Activated CD4-positive, alpha-beta T cell treated with anti-CD3 and anti-CD28 coated beads for 36 hours (primary cell): ENCODE measurements at regions not wholly inside any gene's neighbourhood (a gene's known extent, or its start where the extent isn't known, plus 50 kb on each side); places are given as distances from the start of the nearest gene placed in this dataset.
A peak's percentile ranks its signal among the peaks of the same experiment; 100 is the strongest.
"Not testable (repeated sequence)": the region's sequence is repeated elsewhere in the genome, so short reads cannot be mapped to it uniquely, and the experiment has no call there.

Source experiments
- ATAC-seq: fragments of 200-7000 bp; cut with Tn5 transposase; one replicate; pipeline ENCODE4 v1.10.0; 2021; ENCODE audit warnings: mild to moderate bottlenecking, moderate library complexity
- CTCF ChIA-PET: fragments of 350-600 bp; sonication (Branson Sonifier 250); formaldehyde crosslinking; loops from one replicate; lab custom pipeline; 2021; ENCODE audit warnings: antibody characterized with exemption; lab: Charles Lee
- POLR2A ChIA-PET: fragments of 350-600 bp; sonication (Branson Sonifier 250); formaldehyde crosslinking; loops from one replicate; lab custom pipeline; 2021; ENCODE audit warnings: antibody characterized with exemption, inconsistent platforms; lab: Charles Lee
- DNase-seq: peaks from one replicate; pipeline ENCODE4 v3.0.0-alpha.2; 2020
- H3K27ac Mint-ChIP-seq: one replicate; pipeline ENCODE4 v1.8.0; 2021; ENCODE audit warnings: mixed read lengths
- H3K27me3 Mint-ChIP-seq: one replicate; pipeline ENCODE4 v1.8.0; 2021; ENCODE audit warnings: mixed read lengths
- H3K36me3 Mint-ChIP-seq: one replicate; pipeline ENCODE4 v1.8.0; 2021; ENCODE audit warnings: low read depth, mixed read lengths
- H3K4me1 Mint-ChIP-seq: one replicate; pipeline ENCODE4 v1.8.0; 2021; ENCODE audit warnings: mixed read lengths
- H3K4me3 Mint-ChIP-seq: one replicate; pipeline ENCODE4 v1.8.0; 2021; ENCODE audit warnings: mild to moderate bottlenecking, moderate library complexity, mixed read lengths
- H3K9me3 Mint-ChIP-seq: one replicate; pipeline ENCODE4 v1.8.0; 2021; ENCODE audit warnings: low read depth, mixed read lengths
- intact Hi-C, 2 experiments: fragments of 100-400 bp; cut with DNase I in 1 of 2; cut with micrococcal nuclease in 1 of 2; formaldehyde crosslinking; loops; one replicate each; pipeline versions ENCODE4 v1.14.2 to v1.15.1; 2022 to 2024; cut with DNase I, micrococcal nuclease

- Mint-ChIP-seq H3K4me3 (no peak overlapping the region), H3K27ac (no peak overlapping the region), H3K27me3 (no peaks in the 10 kb centered on the region), H3K36me3 (no peaks in the 10 kb centered on the region), H3K9me3 (no peaks in the 10 kb centered on the region), H3K4me1 (peaks cover 18% of the 10 kb centered on the region)
- ChIA-PET POLR2A (no interaction called here), CTCF (interaction anchor here (0.9 to 1.6 kb wide), 4 partner anchors 8 to 330 kb away, joined by 3 to 5 read pairs (median 4); no protein-coding TSS in a partner anchor)
- DNase-seq (no peak), ATAC-seq (no peak)
- intact Hi-C loops, result no loop called here
Observed at GRCh38 chr9:111744363-111744762, 50.4 kb downstream of the SHOC1 start.

- ChIA-PET CTCF (interaction anchor here (0.6 to 1.6 kb wide), 8 partner anchors 10 to 332 kb away, joined by 3 to 5 read pairs (median 4); no protein-coding TSS in a partner anchor), POLR2A (no interaction called here)
- Mint-ChIP-seq H3K4me3 (no peak overlapping the region), H3K27ac (peak overlapping the region; percentile 81), H3K27me3 (no peaks in the 10 kb centered on the region), H3K4me1 (peaks cover 18% of the 10 kb centered on the region), H3K36me3 (no peaks in the 10 kb centered on the region), H3K9me3 (no peaks in the 10 kb centered on the region)
- intact Hi-C loops, result no loop called here
- peak; percentile 62 for DNase-seq
- peak; percentile 100 for ATAC-seq
Observed at GRCh38 chr9:111743275-111743674, 51.5 kb downstream of the SHOC1 start.

GRCh38 chr9:111740739-111741138 lies 54.0 kb downstream of the SHOC1 start:
- intact Hi-C loops, result no loop called here
- Mint-ChIP-seq H3K36me3 (peaks cover 6% of the 10 kb centered on the region), H3K27me3 (no peaks in the 10 kb centered on the region), H3K4me1 (peaks cover 18% of the 10 kb centered on the region), H3K27ac (no peak overlapping the region), H3K9me3 (no peaks in the 10 kb centered on the region), H3K4me3 (no peak overlapping the region)
- DNase-seq (no peak), ATAC-seq (no peak)
- CTCF ChIA-PET, result interaction anchor here (1.7 kb wide), 1 partner anchor 11 kb away, joined by 4 read pairs; no protein-coding TSS in a partner anchor
- POLR2A ChIA-PET, result no interaction called here

GRCh38 chr9:111736714-111737113 lies 58.0 kb downstream of the SHOC1 start:
- DNase-seq (no peak), ATAC-seq (no peak)
- Mint-ChIP-seq H3K4me3 (no peak overlapping the region), H3K36me3 (peaks cover 8% of the 10 kb centered on the region), H3K9me3 (peaks cover 5% of the 10 kb centered on the region), H3K27me3 (no peaks in the 10 kb centered on the region), H3K4me1 (no peaks in the 10 kb centered on the region), H3K27ac (no peak overlapping the region)
- CTCF ChIA-PET, result interaction anchor here (0.6 kb wide), 1 partner anchor 361 kb away, joined by 3 read pairs; no protein-coding TSS in a partner anchor
- POLR2A ChIA-PET, result no interaction called here
- intact Hi-C loops, result no loop called here

DNA sequence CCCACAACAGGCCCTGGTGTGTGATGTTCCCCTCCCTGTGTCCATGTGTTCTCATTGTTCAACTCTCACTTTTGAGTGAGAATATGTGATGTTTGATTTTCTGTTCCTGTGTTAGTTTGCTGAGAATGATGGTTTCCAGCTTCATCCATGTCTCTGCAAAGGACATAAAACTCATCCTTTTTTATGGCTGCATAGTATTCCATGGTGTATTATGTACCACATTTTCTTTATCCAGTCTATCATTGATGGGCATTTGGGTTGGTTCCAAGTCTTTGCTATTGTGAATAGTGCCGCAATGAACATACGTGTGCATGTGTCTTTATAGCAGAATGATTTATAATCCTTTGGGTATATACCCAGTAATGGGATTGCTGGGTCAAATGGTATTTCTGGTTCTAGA lies 59.4 kb downstream of the SHOC1 start:
- H3K36me3 Mint-ChIP-seq, H3K27me3 Mint-ChIP-seq, POLR2A ChIA-PET, intact Hi-C loops, ATAC-seq, H3K4me3 Mint-ChIP-seq, H3K27ac Mint-ChIP-seq, H3K4me1 Mint-ChIP-seq, H3K9me3 Mint-ChIP-seq, CTCF ChIA-PET, DNase-seq: not testable (repeated sequence)

DNA sequence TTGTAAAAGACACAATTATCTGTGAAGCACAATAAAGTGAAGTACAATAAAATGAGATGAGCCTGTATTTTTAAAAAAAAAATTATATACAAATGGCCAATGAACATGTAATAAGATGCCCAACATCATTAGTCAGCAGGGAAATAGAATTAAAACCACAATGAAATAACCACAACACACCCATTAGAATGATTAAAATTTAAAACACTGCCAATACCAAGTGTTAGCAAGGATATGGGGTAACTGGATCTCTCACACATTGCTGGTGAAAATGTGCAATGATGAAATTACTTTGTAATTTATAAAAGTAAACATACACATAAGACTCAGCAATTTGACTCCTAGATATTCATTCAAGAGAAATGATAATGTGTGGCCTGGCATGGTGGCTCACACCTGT lies 62.8 kb downstream of the SHOC1 start:
- H3K9me3 Mint-ChIP-seq, result peaks cover 9% of the 10 kb centered on the region
- CTCF ChIA-PET, result interaction anchor here (0.5 kb wide), 1 partner anchor 75 kb away, joined by 3 read pairs; no protein-coding TSS in a partner anchor
- no peak overlapping the region for H3K4me3 Mint-ChIP-seq
- DNase-seq, result no peak
- POLR2A ChIA-PET, result no interaction called here
- H3K27me3 Mint-ChIP-seq, result no peaks in the 10 kb centered on the region
- no peak for ATAC-seq
- peaks cover 20% of the 10 kb centered on the region for H3K36me3 Mint-ChIP-seq
- intact Hi-C loops, result no loop called here
- H3K4me1 Mint-ChIP-seq, result peaks cover 10% of the 10 kb centered on the region
- no peak overlapping the region for H3K27ac Mint-ChIP-seq

GRCh38 chr9:111730937-111731567 lies 63.7 kb downstream of the SHOC1 start:
- no peak for DNase-seq
- peaks cover 16% of the 10 kb centered on the region for H3K36me3 Mint-ChIP-seq
- no peak for ATAC-seq
- H3K4me3 Mint-ChIP-seq, result no peak overlapping the region
- H3K27me3 Mint-ChIP-seq, result no peaks in the 10 kb centered on the region
- H3K9me3 Mint-ChIP-seq, result peaks cover 9% of the 10 kb centered on the region
- H3K4me1 Mint-ChIP-seq, result peaks cover 10% of the 10 kb centered on the region
- POLR2A ChIA-PET, result no interaction called here
- H3K27ac Mint-ChIP-seq, result no peak overlapping the region
- CTCF ChIA-PET, result interaction anchor here (0.5 kb wide), 1 partner anchor 74 kb away, joined by 3 read pairs; no protein-coding TSS in a partner anchor
- intact Hi-C loops, result no loop called here

GRCh38 chr9:111728617-111729366 lies 65.9 kb downstream of the SHOC1 start:
- no peaks in the 10 kb centered on the region for H3K27me3 Mint-ChIP-seq
- DNase-seq (no peak), ATAC-seq (no peak)
- no peak overlapping the region for H3K4me3 Mint-ChIP-seq
- peaks cover 4% of the 10 kb centered on the region for H3K9me3 Mint-ChIP-seq
- H3K27ac Mint-ChIP-seq, result no peak overlapping the region
- POLR2A ChIA-PET, result no interaction called here
- CTCF ChIA-PET, result interaction anchor here (1.1 kb wide), 1 partner anchor 14 kb away, joined by 4 read pairs; no protein-coding TSS in a partner anchor
- H3K4me1 Mint-ChIP-seq, result peaks cover 10% of the 10 kb centered on the region
- intact Hi-C loops, result no loop called here
- peaks cover 15% of the 10 kb centered on the region for H3K36me3 Mint-ChIP-seq

GRCh38 chr9:111728143-111728542 lies 66.6 kb downstream of the SHOC1 start:
- intact Hi-C loops, result no loop called here
- peaks cover 15% of the 10 kb centered on the region for H3K36me3 Mint-ChIP-seq
- DNase-seq (no peak), ATAC-seq (no peak)
- no peaks in the 10 kb centered on the region for H3K27me3 Mint-ChIP-seq
- H3K27ac Mint-ChIP-seq, result no peak overlapping the region
- H3K4me1 Mint-ChIP-seq, result peaks cover 10% of the 10 kb centered on the region
- ChIA-PET CTCF (interaction anchor here (1.1 kb wide), 1 partner anchor 14 kb away, joined by 4 read pairs; no protein-coding TSS in a partner anchor), POLR2A (no interaction called here)
- no peak overlapping the region for H3K4me3 Mint-ChIP-seq
- H3K9me3 Mint-ChIP-seq, result peaks cover 4% of the 10 kb centered on the region

DNA sequence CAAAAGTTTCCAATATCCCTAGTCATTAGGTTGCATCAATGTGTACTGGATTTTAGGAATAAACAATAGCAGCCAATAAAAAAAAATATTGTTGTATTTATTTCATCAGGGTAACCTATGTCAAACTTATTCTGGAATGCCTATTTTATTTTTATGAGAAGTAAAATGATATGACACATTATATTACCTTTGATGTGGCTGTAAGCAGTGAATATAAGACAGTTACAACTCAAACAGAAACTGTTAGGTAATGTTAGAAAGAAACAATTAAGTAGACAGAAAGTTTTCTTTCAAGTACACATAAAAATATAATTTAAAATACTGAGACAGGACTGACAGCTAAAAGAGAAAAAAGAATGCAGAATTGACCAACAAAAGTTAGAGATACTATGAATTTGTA lies 65.5 kb downstream of the GNG10 start:
- Mint-ChIP-seq H3K4me1 (peaks cover 10% of the 10 kb centered on the region), H3K4me3 (no peak overlapping the region), H3K27me3 (no peaks in the 10 kb centered on the region), H3K36me3 (peaks cover 13% of the 10 kb centered on the region), H3K27ac (no peak overlapping the region), H3K9me3 (peaks cover 4% of the 10 kb centered on the region)
- ChIA-PET CTCF (no interaction called here), POLR2A (no interaction called here)
- intact Hi-C loops, result no loop called here
- peak; percentile 44 for ATAC-seq
- no peak for DNase-seq

- ATAC-seq (no peak), DNase-seq (no peak)
- Mint-ChIP-seq H3K4me3 (no peak overlapping the region), H3K27me3 (no peaks in the 10 kb centered on the region), H3K4me1 (no peaks in the 10 kb centered on the region), H3K36me3 (no peaks in the 10 kb centered on the region), H3K27ac (no peak overlapping the region), H3K9me3 (no peaks in the 10 kb centered on the region)
- ChIA-PET CTCF (interaction anchor here (0.6 kb wide), 1 partner anchor 417 kb away, joined by 3 read pairs; no protein-coding TSS in a partner anchor), POLR2A (no interaction called here)
- intact Hi-C loops, result no loop called here
Observed at GRCh38 chr9:111720174-111720573, 58.8 kb downstream of the GNG10 start.
